Heart right ventricle (tissue), 16 donors: ENCODE measurements at regions not wholly inside any gene's neighbourhood (a gene's known extent, or its start where the extent isn't known, plus 50 kb on each side); places are given as distances from the start of the nearest gene placed in this dataset.

ENCODE experiments used
- ATAC-seq, 8 donors: fragments of 200-7000 bp; cut with Tn5 transposase; one replicate each; pipeline ENCODE4 v1.9.1; 2020; ENCODE audit warnings: mild to moderate bottlenecking in 8 of 8, moderate library complexity in 8 of 8, moderate number of reproducible peaks in 1 of 8
- DNase-seq, 2 donors: peaks; one replicate each; pipeline ENCODE4 v3.0.0-alpha.2; 2020
- H3K27ac ChIP-seq, 10 donors: fragments of 200-600 bp; sonication (generic) in 2 of 10; one replicate each; pipeline versions ENCODE4 v1.5.0 to v1.8.0; 2020 to 2022; ENCODE audit warnings: mild to moderate bottlenecking in 3 of 10
- H3K27me3 ChIP-seq, 7 donors: fragments of 200-600 bp; one replicate each; pipeline ENCODE4 v1.8.0; 2021 to 2022; ENCODE audit warnings: mild to moderate bottlenecking in 2 of 7
- H3K36me3 ChIP-seq, 9 donors: fragments of 200-600 bp; sonication (generic) in 1 of 9; one replicate each; pipeline versions ENCODE4 v1.5.0 to v1.8.0; 2020 to 2022; ENCODE audit warnings: mild to moderate bottlenecking in 2 of 9
- H3K4me1 ChIP-seq, 9 donors: fragments of 200-600 bp; sonication (generic) in 1 of 9; one replicate each; pipeline versions ENCODE4 v1.5.0 to v1.8.0; 2020 to 2022; ENCODE audit warnings: mild to moderate bottlenecking in 4 of 9
- H3K4me3 ChIP-seq, 10 donors: fragments of 200-600 bp; sonication (generic) in 2 of 10; one replicate each; pipeline versions ENCODE4 v1.5.0 to v1.8.0; 2020 to 2022; ENCODE audit warnings: mild to moderate bottlenecking in 7 of 10, moderate library complexity in 2 of 10
- H3K9me3 ChIP-seq, 11 donors: fragments of 200-600 bp in 10 of 11; sonication (generic) in 2 of 11; one replicate each; pipeline versions ENCODE4 v1.5.0 to v1.8.0; 2013 to 2022; ENCODE audit warnings: mild to moderate bottlenecking in 2 of 11, control low read depth in 1 of 11, moderate library complexity in 1 of 11
- CTCF ChIP-seq, 9 donors: fragments of 200-600 bp; sonication (generic) in 2 of 9; IDR thresholded peaks; one replicate each; pipeline versions ENCODE4 v1.5.0 to v1.8.0; 2021 to 2022; ENCODE audit warnings: antibody characterized with exemption in 9 of 9, mild to moderate bottlenecking in 5 of 9, moderate library complexity in 1 of 9
- WGBS, 2 donors: extraction: QIAGEN DNeasy Blood & Tissue Kit; methylation state at CpG; one replicate each; pipeline ENCODE4 v1.1.7; 2013; ENCODE audit warnings: inconsistent platforms in 1 of 2; 5-methylcytosine and 5-hydroxymethylcytosine counted together
- intact Hi-C, 10 donors: fragments of 100-400 bp; cut with DNase I; formaldehyde crosslinking; loops; one replicate each; pipeline versions ENCODE4 v1.11.1 to v1.14.2; 2022
- donor health status: Arrhythmogenic right ventricular cardiomyopathy.
- donor health status: ischemic (EF 13 %, LVEDD 7.1; RV severe dilation, severe dysfunction).
- donor health status: healthy with polysubstance abuse.
- donor health status: DM: no; HTN: yes; CAD: no.
- donor health status: DM: no; HTN: no; CAD: no.
- donor health status: ischemic (EF 25% LVEDD 6.9; RV normal size, moderate dysfunction).
- donor health status: ischemic (EF 25% LVEDD 5.7; RV mildly dilated, moderate dysfunction).
- donor health status: healthy.
- donor health status: DM: yes; HTN: yes; CAD: no.
- donor health status: Ischemic cardiomyopathy.
- donor health status: ischemic (EF 35%, LVEDD 5.7; RV mildly dilated, moderate dysfunction).
- donor health status: nonischemic (EF 11% LVEDD 7.7; RV severe dilation, severe dysfunction).
- donor health status: DM: yes; HTN: yes; CAD: no.
- donor health status: PGD.
- donor health status: ischemic (EF 29% LVEDD 5.4; RV normal size, mild dysfunction).
- donor health status: nonischemic (EF 23%, LVEDD 6.1; RV moderate dilation, normal function).

GRCh38 chr3:170809975-170810357 is 60.0 kb downstream of the RPL22L1 start:
- DNase-seq: no peak
- WGBS, 2 donors: 37 to 64% methylated on average over 1 of the region's 1 CpG
- Histone ChIP-seq H3K27me3 (no peaks in the 10 kb centered on the region), H3K9me3 (no peaks in the 10 kb centered on the region), H3K36me3 (no peaks in the 10 kb centered on the region), H3K4me1 (peaks cover 0 to 6% (median 0%) of the 10 kb centered on the region in 9 donors), H3K4me3 (no peak overlapping the region), H3K27ac (no peak overlapping the region)
- no peak for TF ChIP-seq CTCF (IDR thresholded peaks at IDR 0.05)
- ATAC-seq: no peak
- intact Hi-C loops: loop anchor here (2.0 to 10.0 kb wide), 13 partner anchors 105 to 505 kb away; partner anchors contain the start of gene CLDN11 (in 4 of the 10)

GRCh38 chr3:170809007-170809974 is 60.7 kb downstream of the RPL22L1 start:
- Histone ChIP-seq H3K27ac (no peak overlapping the region), H3K4me3 (no peak overlapping the region), H3K9me3 (no peaks in the 10 kb centered on the region), H3K36me3 (no peaks in the 10 kb centered on the region), H3K4me1 (peaks cover 0 to 6% (median 0%) of the 10 kb centered on the region in 9 donors), H3K27me3 (peaks cover 0 to 3% (median 0%) of the 10 kb centered on the region in 7 donors)
- 71 to 74% methylated on average over 14 of the region's 14 CpGs for WGBS, 2 donors
- DNase-seq (peak in 1 of 2 donors; percentile 25), ATAC-seq (peak in 6 of 8 donors; percentile 34 to 71 (median 66))
- peak in 7 of 9 donors; percentile 36 to 61 (median 54) for TF ChIP-seq CTCF (IDR thresholded peaks at IDR 0.05)
- intact Hi-C loops: loop anchor here in 5 of 10 donors (5.0 to 10.0 kb wide), 5 partner anchors 104 to 504 kb away; partner anchors contain the start of gene CLDN11 (in 1 of the 5)

- peaks cover 0 to 9% (median 0%) of the 10 kb centered on the region in 7 donors for H3K27me3 ChIP-seq
- WGBS, 2 donors: 70 to 75% methylated on average over 5 of the region's 5 CpGs
- no peak overlapping the region for H3K4me3 ChIP-seq
- peaks cover 0 to 6% (median 0%) of the 10 kb centered on the region in 9 donors for H3K4me1 ChIP-seq
- DNase-seq (no peak), ATAC-seq (no peak)
- intact Hi-C loops: loop anchor here in 5 of 10 donors (5.0 to 10.0 kb wide), 5 partner anchors 103 to 503 kb away; partner anchors contain the start of gene CLDN11 (in 1 of the 5)
- H3K9me3 ChIP-seq: no peaks in the 10 kb centered on the region
- no peak for TF ChIP-seq CTCF (IDR thresholded peaks at IDR 0.05)
- H3K36me3 ChIP-seq: no peaks in the 10 kb centered on the region
- H3K27ac ChIP-seq: no peak overlapping the region
Measured at GRCh38 chr3:170808041-170808440, 62.0 kb downstream of the RPL22L1 start.

- Histone ChIP-seq H3K27ac (no peak overlapping the region), H3K4me3 (no peak overlapping the region), H3K9me3 (no peaks in the 10 kb centered on the region), H3K27me3 (peaks cover 0 to 9% (median 0%) of the 10 kb centered on the region in 7 donors), H3K4me1 (peaks cover 0 to 6% (median 0%) of the 10 kb centered on the region in 9 donors), H3K36me3 (no peaks in the 10 kb centered on the region)
- DNase-seq (no peak), ATAC-seq (no peak)
- 93 to 98% methylated on average over 2 of the region's 2 CpGs for WGBS, 2 donors
- intact Hi-C loops: loop anchor here in 5 of 10 donors (5.0 to 10.0 kb wide), 5 partner anchors 102 to 502 kb away; partner anchors contain the start of gene CLDN11 (in 1 of the 5)
- no peak for TF ChIP-seq CTCF (IDR thresholded peaks at IDR 0.05)
Measured at GRCh38 chr3:170806676-170807075, 63.3 kb downstream of the RPL22L1 start.
